ENCODE measurements at regions not wholly inside any gene's neighbourhood (a gene's known extent, or its start where the extent isn't known, plus 50 kb on each side); places are given as distances from the start of the nearest gene placed in this dataset.

GRCh38 chr13:50392977-50393376 lies 377.7 kb downstream of the KCNRG start:
- TF ChIP-seq CEBPB (IDR thresholded peaks at IDR 0.05; ENCODE audit: low read depth, low read length) (peak; percentile 80), POLR2A (IDR thresholded peaks at IDR 0.05; ENCODE audit: low read depth, low read length) (no peak), CHD1 (IDR thresholded peaks at IDR 0.05; ENCODE audit: low read depth, low read length) (no peak)
- no CpG with 5 or more reads among the region's 1 CpG for WGBS, 2 experiments (ENCODE audit: extremely low coverage in 2 of 2, insufficient read length in 1 of 2)
- no peak for DNase-seq
- Histone ChIP-seq H3K9me1 (ENCODE audit: insufficient read depth, low read length) (no peaks in the 10 kb centered on the region), H3K27me3 (ENCODE audit: control insufficient read depth, insufficient read depth, low read length) (no peaks in the 10 kb centered on the region), H3K79me1 (ENCODE audit: low read depth in 1 of 2, low read length in 2 of 2) (no peaks in the 10 kb centered on the region), H2BK20ac (ENCODE audit: low read depth, low read length) (no peak overlapping the region), H2BK120ac (ENCODE audit: low read depth, low read length) (no peak overlapping the region), H3K14ac (replicated peaks; ENCODE audit: low read depth, low read length) (no peak overlapping the region), H4K5ac (ENCODE audit: low read depth, low read length) (no peak overlapping the region), H3K56ac (ENCODE audit: extremely low read depth, insufficient read depth, low read length) (no peak overlapping the region), H2BK5ac (ENCODE audit: low read depth, low read length, poor library complexity, severe bottlenecking) (no peak overlapping the region), H3K27ac (ENCODE audit: insufficient read depth, low read length) (no peak overlapping the region), H4K8ac (ENCODE audit: low read depth in 2 of 2, low read length in 2 of 2) (no peak overlapping the region), H2BK15ac (ENCODE audit: low read depth, low read length) (no peak overlapping the region), H2AK9ac (replicated peaks; ENCODE audit: low read depth, low read length, poor library complexity) (no peak overlapping the region), H3K4me2 (ENCODE audit: low read depth, low read length) (no peak overlapping the region), H4K91ac (ENCODE audit: insufficient read depth, low read depth, low read length) (no peak overlapping the region), H2AK5ac (ENCODE audit: low read depth, low read length) (no peak overlapping the region), H3K23ac (ENCODE audit: low read depth, low read length) (no peak overlapping the region), H3K4me1 (ENCODE audit: control insufficient read depth, insufficient read depth, low read length) (peaks cover 3% of the 10 kb centered on the region; the same call in 1 of the 2 replicates), H3K18ac (ENCODE audit: low read depth, low read length) (no peak overlapping the region), H4K20me1 (ENCODE audit: insufficient read depth, low read length) (no peaks in the 10 kb centered on the region), H3K9ac (ENCODE audit: low read depth, low read length) (no peak overlapping the region), H2AFZ (replicated peaks; ENCODE audit: low read length, poor library complexity) (no peak overlapping the region), H3K4me3 (ENCODE audit: insufficient read depth, low read depth, low read length) (no peak overlapping the region), H3K9me3 (ENCODE audit: control insufficient read depth, insufficient read depth, low read length) (no peaks in the 10 kb centered on the region), H3K36me3 (ENCODE audit: control insufficient read depth, insufficient read depth, low read length) (no peaks in the 10 kb centered on the region), H3K4ac (ENCODE audit: low read depth, low read length) (no peak overlapping the region)
- POLR2A ChIA-PET (ENCODE audit: unreplicated experiment) = no interaction called here
- in situ Hi-C loops (cut with MboI; ENCODE audit: low sequenced_read_pairs) (no loop called here), intact Hi-C loops (cut with micrococcal nuclease) (no loop called here), dilution Hi-C loops (cut with HindIII; ENCODE audit: low sequenced_read_pairs, unreplicated experiment) (no loop called here)
- no TSS peak for BruUV-seq (replicated peaks)
- ATAC-seq (ENCODE audit: low read depth) = peak; percentile 17; the same call in 1 of the 2 replicates
- CTCF ChIA-PET = no interaction called here
